MG63 (cell line): ENCODE measurements at regions not wholly inside any gene's neighbourhood (a gene's known extent, or its start where the extent isn't known, plus 50 kb on each side); places are given as distances from the start of the nearest gene placed in this dataset.
A peak's percentile ranks its signal among the peaks of the same experiment; 100 is the strongest.

Experiments
- DNase-seq: peaks from one replicate; pipeline ENCODE4 v3.0.0-alpha.2; 2020
- H3K27me3 ChIP-seq: fragments of 250-450 bp; sonication (Bioruptor Pico); 2 replicates; pipeline ENCODE4 v1.5.1; 2020; ENCODE audit warnings: mild to moderate bottlenecking, moderate library complexity
- H3K36me3 ChIP-seq: fragments of 250-450 bp; sonication (Bioruptor Pico); 2 replicates; pipeline ENCODE4 v1.5.1; 2020; ENCODE audit warnings: mild to moderate bottlenecking, moderate library complexity
- H3K4me3 ChIP-seq: fragments of 250-450 bp; sonication (Bioruptor Pico); 2 replicates; pipeline ENCODE4 v1.5.1; 2020; ENCODE audit warnings: mild to moderate bottlenecking, moderate library complexity
- H3K9me3 ChIP-seq: fragments of 250-450 bp; sonication (Bioruptor Pico); 2 replicates; pipeline ENCODE4 v1.5.1; 2020; ENCODE audit warnings: mild to moderate bottlenecking, moderate library complexity

DNA sequence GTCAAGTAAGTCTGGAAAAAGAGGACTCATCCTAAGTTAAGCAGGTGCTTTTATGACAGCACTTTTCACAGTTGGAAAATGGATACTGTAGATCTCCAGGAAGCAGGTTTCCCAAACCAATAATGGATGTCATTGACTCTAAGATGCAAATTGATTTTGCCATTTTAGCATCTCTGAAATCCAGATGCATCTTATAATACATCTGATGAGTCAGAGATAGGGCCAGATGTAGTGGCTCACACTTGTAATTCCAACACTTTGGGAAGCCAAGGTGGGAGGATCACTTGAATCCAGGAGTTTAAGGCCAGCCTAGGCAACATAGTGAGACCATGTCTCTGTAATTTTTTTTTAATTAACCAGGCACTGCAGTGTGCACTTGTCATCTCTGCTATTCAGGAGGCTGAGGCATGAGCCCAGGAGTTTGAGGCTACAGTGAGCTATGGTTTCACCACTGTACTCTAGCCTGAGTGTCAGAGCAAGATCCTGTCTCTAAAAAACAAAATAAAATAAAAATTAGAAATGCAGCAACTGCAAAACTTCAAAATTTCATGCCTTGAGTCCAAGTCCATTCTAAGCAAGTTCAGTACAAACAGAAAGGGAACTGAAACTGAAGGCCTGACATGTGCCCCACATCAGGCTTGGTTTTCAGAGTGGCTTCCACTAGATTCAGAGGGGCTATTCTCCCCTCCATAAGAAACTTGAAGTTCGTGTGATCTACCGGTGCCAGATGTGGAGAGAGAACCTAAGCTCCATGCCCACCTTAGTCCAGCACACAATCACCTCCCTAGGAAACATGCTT is 267.8 kb upstream of the NCKAP5 start:
- DNase-seq, result no peak
- Histone ChIP-seq H3K4me3 (no peak overlapping the region), H3K9me3 (no peaks in the 10 kb centered on the region), H3K36me3 (no peaks in the 10 kb centered on the region), H3K27me3 (no peaks in the 10 kb centered on the region)

DNA sequence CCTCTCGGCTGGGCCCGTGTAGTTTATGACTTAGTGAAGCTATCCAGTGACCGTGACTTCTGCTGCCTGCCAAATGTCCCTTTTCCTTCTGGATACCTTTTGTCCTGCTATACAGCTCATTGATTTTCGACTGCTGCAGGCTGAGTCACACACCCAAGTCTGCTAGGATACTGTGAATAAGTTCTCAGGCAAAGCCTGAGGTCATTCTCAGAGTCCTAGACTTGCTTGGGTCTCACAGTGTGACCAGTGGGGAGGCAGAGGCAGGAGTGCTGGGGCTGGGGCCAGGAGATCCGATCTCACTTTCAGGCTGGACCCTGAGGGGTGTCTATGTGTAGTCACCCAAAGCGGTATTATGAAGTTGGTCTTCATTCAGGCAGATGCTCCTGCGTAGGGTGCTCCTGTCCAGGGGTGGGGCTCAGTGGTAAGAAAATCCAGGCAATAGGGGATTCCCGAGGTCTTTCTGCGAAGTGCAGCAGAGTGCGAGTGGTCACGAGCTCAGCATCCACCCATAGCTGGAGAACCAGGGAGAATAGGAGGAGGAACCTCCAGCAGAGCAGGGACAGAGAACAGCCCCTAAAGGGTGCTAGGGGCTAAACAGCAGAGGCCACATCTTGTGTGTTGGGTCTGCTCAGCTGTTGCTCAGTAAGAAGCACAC is 268.6 kb upstream of the NCKAP5 start:
- no peaks in the 10 kb centered on the region for H3K36me3 ChIP-seq

DNA sequence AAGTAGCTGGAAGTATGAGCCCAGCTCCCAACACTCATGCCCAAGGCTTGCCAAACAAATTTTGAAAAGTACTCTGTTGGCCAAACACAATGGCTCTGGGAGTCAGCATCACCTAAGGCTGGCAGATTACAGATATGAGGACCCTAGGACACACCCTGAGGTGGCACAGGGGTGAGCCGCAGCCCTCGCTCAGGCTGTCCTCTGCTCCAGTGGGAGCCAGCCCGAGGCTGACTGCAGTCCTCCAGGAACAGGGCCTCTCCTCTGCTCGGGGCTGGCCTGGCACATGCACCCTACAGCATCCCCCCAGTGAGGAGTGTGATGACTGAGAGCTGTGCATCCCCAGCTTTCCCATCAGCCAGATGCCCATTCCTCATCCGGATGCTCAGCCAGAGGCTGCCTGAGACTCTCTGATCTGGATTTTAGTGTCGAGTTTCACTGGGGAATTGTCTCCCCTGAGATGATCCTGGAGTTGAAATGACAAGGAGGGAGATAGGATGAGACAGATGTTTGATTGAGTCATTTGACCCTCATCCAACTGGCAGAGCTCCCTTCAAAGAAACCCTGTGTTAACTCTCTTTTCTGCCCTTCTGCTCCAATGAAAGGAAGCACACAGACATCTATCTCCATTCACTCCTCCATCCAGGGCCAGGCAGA is 269.3 kb upstream of the NCKAP5 start:
- DNase-seq, result peak; percentile 60

More for the DNA sequence above, 268.6 kb upstream of the NCKAP5 start:
- H3K4me3 ChIP-seq, result no peak overlapping the region
- no peak for DNase-seq
- no peaks in the 10 kb centered on the region for H3K9me3 ChIP-seq
- H3K27me3 ChIP-seq, result no peaks in the 10 kb centered on the region

DNA sequence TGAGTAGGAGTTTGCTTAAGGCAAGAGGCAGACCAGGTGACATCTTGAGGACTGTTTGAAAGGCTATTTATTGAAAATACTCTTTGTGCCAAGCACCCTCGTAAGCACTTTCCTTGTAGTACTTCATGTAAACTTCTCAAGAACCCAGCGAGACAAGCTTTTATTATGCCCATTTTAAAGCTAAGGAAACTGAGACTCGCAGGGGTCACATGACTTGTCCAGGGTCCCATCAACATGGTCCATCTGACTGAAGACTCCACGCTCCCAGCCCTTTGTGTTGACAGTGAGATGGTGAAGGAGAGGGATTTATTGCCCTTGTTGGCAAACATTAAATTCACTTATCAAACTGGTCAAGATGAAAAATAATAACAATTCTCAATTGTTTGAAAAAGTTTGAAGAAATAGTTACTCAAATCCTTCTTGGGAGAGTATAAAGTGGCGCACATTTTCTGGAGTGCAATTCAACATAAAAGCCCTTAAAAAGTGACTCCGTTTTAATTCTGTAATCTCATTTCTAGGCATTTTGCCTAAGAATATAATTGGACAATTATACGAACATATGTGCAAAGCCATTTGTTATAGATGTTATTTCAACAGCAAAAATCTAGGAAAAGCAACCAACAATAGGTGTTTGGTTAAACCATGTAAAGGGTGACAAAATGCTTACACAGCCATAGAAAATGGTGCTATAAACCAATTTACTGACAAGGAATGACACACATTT is 270.5 kb upstream of the NCKAP5 start:
- H3K27me3 ChIP-seq, result no peaks in the 10 kb centered on the region
- H3K4me3 ChIP-seq, result no peak overlapping the region
- no peaks in the 10 kb centered on the region for H3K9me3 ChIP-seq
- DNase-seq, result no peak
- H3K36me3 ChIP-seq, result no peaks in the 10 kb centered on the region

More for the DNA sequence above, 269.3 kb upstream of the NCKAP5 start:
- Histone ChIP-seq H3K4me3 (no peak overlapping the region), H3K9me3 (no peaks in the 10 kb centered on the region), H3K27me3 (no peaks in the 10 kb centered on the region), H3K36me3 (no peaks in the 10 kb centered on the region)

DNA sequence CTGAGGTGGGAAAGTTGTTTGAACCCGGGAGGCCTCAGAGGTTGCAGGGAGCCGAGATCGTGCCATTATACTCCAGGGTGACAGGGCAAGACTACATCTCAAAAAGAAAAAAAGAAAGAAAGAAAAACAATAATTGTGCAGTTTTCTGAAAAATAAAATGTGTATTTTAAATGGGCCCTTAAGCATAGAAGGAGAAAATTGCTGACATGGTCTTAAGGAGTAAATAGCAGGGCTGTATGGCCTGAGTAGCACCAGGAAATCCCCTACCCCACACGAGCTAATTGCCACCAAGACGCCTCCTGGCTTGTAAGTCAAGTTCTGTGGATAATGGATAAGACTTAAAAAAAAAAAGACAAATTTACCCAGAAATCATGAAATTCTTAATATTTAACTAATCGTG is 271.4 kb upstream of the NCKAP5 start:
- H3K27me3 ChIP-seq, result no peaks in the 10 kb centered on the region
- H3K9me3 ChIP-seq, result no peaks in the 10 kb centered on the region
- DNase-seq, result no peak
- no peaks in the 10 kb centered on the region for H3K36me3 ChIP-seq
- H3K4me3 ChIP-seq, result no peak overlapping the region

DNA sequence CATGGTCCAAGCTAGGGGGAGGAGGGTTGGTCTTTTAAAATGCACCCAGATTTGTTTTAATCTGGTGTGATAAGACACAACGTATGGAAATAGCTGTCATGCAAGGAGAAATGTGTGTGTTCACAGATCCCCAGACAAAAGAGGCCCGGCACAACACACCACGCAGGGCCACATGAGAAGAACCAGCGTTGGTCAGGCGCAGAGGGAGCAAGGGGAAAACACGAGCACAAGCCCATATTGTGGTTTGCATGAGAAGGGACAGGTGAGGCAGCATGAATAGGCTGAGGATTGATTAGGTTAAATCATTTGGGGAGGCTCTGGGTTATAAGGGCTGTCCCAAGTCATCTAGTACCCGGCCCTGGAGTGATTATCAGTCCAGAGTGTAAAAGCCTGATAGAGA is 272.5 kb upstream of the NCKAP5 start:
- no peak for DNase-seq
- Histone ChIP-seq H3K27me3 (no peaks in the 10 kb centered on the region), H3K36me3 (no peaks in the 10 kb centered on the region)

DNA sequence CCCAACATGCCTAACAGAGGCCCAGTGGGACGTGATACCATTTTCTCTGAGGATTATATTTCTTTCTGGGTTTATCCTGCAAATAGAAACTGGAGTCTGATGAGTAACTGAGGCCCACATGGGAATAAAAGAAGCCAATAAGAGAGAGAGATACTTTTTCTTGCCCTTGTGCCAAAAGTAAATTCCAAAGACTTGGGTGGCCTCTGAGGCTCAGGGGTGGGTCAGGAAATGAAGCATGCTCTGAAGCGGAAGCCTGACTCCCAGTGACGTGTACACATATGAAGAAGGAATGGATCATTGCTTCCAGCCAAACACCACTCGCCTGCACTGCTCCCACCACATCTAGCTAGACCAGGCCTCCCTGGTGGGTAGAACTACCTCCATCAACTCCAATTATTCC is 273.6 kb upstream of the NCKAP5 start:
- H3K36me3 ChIP-seq, result no peaks in the 10 kb centered on the region
- H3K4me3 ChIP-seq, result no peak overlapping the region
- H3K9me3 ChIP-seq, result no peaks in the 10 kb centered on the region
- peak; percentile 76 for DNase-seq
- no peaks in the 10 kb centered on the region for H3K27me3 ChIP-seq

More for the DNA sequence above, 272.5 kb upstream of the NCKAP5 start:
- Histone ChIP-seq H3K9me3 (no peaks in the 10 kb centered on the region), H3K4me3 (no peak overlapping the region)

DNA sequence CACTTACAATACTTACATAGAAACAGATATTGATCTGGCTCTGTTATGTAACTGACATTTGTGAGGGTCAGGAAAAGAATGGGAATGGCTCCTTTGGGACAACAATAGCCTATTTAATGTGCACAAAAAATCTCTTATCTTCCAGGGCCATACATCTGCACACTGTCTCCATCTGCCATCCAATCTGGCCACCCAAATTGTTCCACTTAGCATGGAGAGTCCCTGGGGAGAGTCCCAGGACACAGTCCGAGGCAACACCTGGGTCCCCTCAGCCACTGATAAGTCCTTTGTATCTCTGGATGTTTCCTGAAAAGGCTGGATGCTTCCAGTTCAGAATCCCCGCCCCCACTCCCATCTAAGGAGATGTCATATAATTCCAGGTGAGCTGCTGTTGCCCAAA is 274.2 kb upstream of the NCKAP5 start:
- no peaks in the 10 kb centered on the region for H3K9me3 ChIP-seq
- H3K4me3 ChIP-seq, result no peak overlapping the region
- H3K36me3 ChIP-seq, result no peaks in the 10 kb centered on the region
- H3K27me3 ChIP-seq, result no peaks in the 10 kb centered on the region
- DNase-seq, result no peak

DNA sequence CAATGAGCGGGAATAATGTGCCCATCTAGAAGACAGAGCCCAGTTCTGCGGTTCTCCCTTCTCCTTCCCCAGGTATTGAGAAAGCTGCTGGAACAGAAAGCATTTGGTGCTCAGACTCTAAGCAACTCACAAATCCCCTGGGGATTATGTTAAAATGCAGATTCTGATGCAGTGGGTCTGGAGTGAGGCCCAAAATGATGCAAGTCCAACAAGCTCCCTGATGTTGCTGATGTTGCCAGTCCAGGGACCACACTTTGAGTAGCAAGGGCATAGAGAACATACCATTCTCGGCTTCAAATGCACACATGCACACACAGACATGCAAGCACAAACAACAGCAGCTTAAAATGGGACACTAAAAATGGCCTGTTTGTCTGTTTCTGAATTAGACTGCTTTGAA is 274.8 kb upstream of the NCKAP5 start:
- Histone ChIP-seq H3K4me3 (no peak overlapping the region), H3K27me3 (no peaks in the 10 kb centered on the region), H3K9me3 (no peaks in the 10 kb centered on the region), H3K36me3 (no peaks in the 10 kb centered on the region)
- no peak for DNase-seq

DNA sequence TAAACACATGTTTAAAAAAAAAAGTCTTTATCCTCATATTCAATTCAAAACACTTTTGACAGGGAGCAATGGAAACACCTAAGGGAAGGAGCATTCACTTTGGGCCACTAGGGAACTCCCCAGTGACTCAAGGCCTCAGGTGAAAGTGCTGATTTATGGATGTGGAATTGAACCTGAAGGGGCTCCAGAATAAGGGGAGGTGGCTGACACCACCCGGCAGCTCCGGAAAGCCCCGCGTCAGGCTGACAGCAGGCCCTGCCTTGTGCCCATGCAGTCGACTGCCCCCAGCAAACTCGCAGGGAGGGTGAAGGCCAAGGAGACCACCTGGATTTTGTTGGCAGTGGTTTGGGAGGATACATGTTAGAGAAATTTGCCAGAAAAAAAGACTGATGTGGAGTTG is 275.3 kb upstream of the NCKAP5 start:
- no peak for DNase-seq

DNA sequence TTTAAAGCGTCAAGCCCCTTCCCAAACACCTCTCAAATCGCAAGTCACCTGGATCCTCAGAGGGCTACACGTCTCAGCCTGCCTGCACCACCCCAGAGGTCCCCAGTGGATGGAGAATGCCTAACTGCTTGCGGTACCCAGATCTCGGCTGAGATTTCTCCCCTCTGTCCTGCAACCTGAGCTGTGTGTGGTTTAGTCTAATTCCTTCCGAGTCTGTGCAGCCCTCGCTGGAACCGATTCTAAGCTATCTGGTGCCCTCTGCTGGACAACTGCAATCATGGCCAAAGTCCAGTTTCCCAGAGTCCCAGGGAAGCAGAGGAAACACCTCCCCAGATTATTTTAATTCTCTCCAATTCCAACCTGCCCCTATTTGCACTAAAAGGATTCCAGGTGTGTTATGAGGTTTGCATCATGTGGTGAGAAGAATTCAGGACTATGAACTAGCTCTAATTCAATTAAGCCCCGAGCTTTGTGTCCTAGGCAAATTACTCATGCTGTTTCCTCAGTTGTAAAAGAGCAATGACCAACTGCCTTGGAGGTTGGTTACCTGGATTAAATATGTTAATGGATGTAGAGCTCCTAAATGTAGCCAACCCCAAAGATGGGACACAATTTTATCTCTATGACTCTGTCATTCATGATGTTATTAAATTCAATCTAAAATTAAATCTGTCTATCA is 276.1 kb upstream of the NCKAP5 start:
- no peak overlapping the region for H3K4me3 ChIP-seq
- DNase-seq, result peak; percentile 48
- H3K9me3 ChIP-seq, result no peaks in the 10 kb centered on the region

More for the DNA sequence above, 275.3 kb upstream of the NCKAP5 start:
- H3K36me3 ChIP-seq, result no peaks in the 10 kb centered on the region
- no peak overlapping the region for H3K4me3 ChIP-seq
- H3K9me3 ChIP-seq, result no peaks in the 10 kb centered on the region
- no peaks in the 10 kb centered on the region for H3K27me3 ChIP-seq

DNA sequence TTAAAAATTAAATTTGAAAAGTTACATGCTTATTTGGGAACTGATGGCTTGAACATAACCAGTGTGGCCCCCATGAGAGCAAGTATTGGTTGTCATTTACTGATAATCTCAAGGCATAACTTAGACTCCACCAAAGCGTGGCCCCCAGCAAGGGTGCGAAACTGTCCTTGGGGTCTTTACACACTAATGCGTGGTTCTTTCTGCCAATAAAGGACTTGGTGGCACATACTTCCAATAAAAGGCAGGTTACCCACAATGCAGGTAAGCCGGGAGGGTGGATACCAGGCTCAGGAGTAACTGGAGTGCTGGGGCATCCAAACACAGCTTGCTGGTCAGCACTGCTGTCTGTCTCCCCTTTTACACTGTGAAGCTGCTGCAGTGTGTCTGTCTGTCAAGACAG is 278.2 kb upstream of the NCKAP5 start:
- H3K9me3 ChIP-seq, result no peaks in the 10 kb centered on the region
- H3K27me3 ChIP-seq, result no peaks in the 10 kb centered on the region
- DNase-seq, result no peak
- no peak overlapping the region for H3K4me3 ChIP-seq
- no peaks in the 10 kb centered on the region for H3K36me3 ChIP-seq

More for the DNA sequence above, 276.1 kb upstream of the NCKAP5 start:
- no peaks in the 10 kb centered on the region for H3K36me3 ChIP-seq
- no peaks in the 10 kb centered on the region for H3K27me3 ChIP-seq

DNA sequence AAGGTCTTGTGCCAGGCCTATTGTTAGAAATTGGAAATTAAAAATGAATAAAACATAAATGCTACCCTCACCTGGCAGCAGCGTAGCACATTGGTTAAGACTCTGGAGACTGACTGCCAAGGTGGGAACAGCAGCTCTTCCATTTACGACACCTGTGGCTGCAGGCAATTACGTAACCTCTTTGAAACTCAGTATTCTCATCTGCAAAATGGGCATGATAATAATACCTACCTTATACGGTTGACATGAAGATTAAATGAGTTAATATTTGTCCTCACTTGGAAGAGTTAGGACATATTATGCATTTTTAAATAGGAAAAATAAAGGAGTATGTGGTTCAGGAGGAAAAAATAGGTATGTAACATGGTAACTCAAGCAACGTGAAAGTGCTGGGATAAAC is 279.3 kb upstream of the NCKAP5 start:
- no peaks in the 10 kb centered on the region for H3K27me3 ChIP-seq

DNA sequence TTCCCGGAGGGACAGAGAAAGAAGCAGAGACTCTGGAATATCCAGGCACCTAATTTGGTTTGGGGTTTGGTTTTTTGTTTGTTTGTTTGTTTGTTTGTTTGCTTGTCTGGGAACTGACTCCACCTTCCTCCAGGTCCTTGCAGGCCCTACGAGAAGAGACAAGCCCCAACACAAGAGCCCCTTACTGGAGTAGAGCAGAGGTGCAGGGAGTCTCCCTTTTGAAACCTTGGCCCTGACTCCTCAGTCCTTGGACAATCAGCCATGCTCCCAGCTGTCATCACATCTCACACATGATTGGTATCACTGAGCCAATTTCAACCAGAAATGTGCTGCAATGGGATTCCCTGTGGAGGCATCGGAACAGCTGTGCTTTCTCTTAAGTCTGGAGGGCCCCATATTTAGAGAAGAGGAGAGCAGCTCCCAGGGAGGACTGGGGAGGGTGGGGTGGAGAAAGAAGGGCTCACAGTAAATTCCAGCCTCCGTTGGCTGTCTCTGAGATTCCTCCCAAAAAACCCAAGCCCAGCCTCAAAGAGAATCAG is 279.9 kb upstream of the NCKAP5 start:
- H3K9me3 ChIP-seq, result no peaks in the 10 kb centered on the region

More for the DNA sequence above, 279.3 kb upstream of the NCKAP5 start:
- no peak overlapping the region for H3K4me3 ChIP-seq
- DNase-seq, result no peak
- H3K9me3 ChIP-seq, result no peaks in the 10 kb centered on the region
- H3K36me3 ChIP-seq, result no peaks in the 10 kb centered on the region

DNA sequence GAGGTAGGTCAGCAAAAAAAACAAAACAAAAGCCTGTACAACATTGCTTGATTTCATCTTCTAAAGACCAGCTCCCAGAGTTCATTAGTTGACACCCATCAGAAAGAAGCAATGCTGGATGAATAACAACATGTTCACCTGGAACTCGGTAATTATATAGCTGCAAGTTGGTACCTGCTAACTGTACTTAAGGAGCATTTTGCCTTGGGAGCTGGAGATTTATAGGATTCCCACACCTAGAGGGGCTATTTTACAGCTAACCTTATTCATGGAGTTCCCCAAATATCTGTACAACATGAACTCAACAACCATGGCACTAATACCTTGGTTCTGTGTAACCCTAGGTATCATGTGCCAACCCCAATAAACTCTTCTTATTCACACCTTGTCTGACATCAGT is 281.1 kb upstream of the NCKAP5 start:
- no peak for DNase-seq
- H3K4me3 ChIP-seq, result no peak overlapping the region
- no peaks in the 10 kb centered on the region for H3K9me3 ChIP-seq
- no peaks in the 10 kb centered on the region for H3K27me3 ChIP-seq
- no peaks in the 10 kb centered on the region for H3K36me3 ChIP-seq

More for the DNA sequence above, 279.9 kb upstream of the NCKAP5 start:
- DNase-seq, result no peak
- Histone ChIP-seq H3K4me3 (no peak overlapping the region), H3K36me3 (no peaks in the 10 kb centered on the region), H3K27me3 (no peaks in the 10 kb centered on the region)

DNA sequence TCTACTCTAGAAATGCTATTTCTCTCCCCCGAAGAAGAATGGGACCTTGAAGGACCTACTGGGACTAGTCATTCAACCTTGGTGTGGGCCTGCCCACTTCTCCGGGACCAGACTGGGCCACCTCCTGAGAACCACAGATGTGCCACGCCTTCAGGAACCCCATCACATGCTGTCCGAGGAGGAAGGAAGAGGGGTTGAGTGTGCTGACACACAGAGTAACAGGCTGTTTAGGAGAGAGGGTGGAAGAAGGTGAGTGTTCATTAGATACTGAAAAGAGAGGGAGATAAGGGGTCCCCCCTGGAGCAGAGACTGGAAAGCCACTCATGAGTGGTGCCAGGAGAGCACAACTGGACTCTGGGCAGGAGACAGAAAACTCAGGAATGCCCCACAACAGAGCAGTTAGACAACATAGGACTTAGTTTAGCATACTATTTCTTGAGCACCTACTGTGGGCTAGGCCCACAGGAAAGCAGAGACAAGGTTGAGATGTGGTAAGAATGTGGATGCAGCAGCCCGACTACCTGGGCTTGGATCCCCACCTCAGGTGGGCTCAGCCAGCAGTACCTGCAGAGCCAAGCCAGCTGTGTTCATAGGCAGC is 286.4 kb upstream of the NCKAP5 start:
- no peak for DNase-seq
- H3K36me3 ChIP-seq, result no peaks in the 10 kb centered on the region
- H3K9me3 ChIP-seq, result no peaks in the 10 kb centered on the region
- H3K27me3 ChIP-seq, result no peaks in the 10 kb centered on the region
- H3K4me3 ChIP-seq, result no peak overlapping the region
